ENCODE measurements at regions not wholly inside any gene's neighbourhood (a gene's known extent, or its start where the extent isn't known, plus 50 kb on each side); places are given as distances from the start of the nearest gene placed in this dataset.

GRCh38 chr16:50469744-50470321, 78.4 kb upstream of the NKD1 start:
- Mint-ChIP-seq H3K27me3 (ENCODE audit: insufficient read depth) (peaks cover 32% of the 10 kb centered on the region), H3K36me3 (ENCODE audit: low read depth) (no peaks in the 10 kb centered on the region), H3K4me1 (ENCODE audit: low read depth) (peaks cover 7% of the 10 kb centered on the region; the same call in 1 of the 2 replicates), H3K27ac (no peak overlapping the region), H3K9me3 (no peaks in the 10 kb centered on the region), H3K4me3 (no peak overlapping the region)
- TF ChIP-seq CTCF (IDR thresholded peaks at IDR 0.05) = no peak
- DNase-seq = no peak

GRCh38 chr16:50469121-50469743, 79.0 kb upstream of the NKD1 start:
- DNase-seq = no peak
- Mint-ChIP-seq H3K27ac (no peak overlapping the region), H3K9me3 (no peaks in the 10 kb centered on the region), H3K36me3 (ENCODE audit: low read depth) (no peaks in the 10 kb centered on the region), H3K4me1 (ENCODE audit: low read depth) (peaks cover 7% of the 10 kb centered on the region; the same call in 1 of the 2 replicates), H3K27me3 (ENCODE audit: insufficient read depth) (peaks cover 32% of the 10 kb centered on the region), H3K4me3 (no peak overlapping the region)
- no peak for TF ChIP-seq CTCF (IDR thresholded peaks at IDR 0.05)

- no peaks in the 10 kb centered on the region for H3K36me3 Mint-ChIP-seq (ENCODE audit: low read depth)
- no peak overlapping the region for H3K27ac Mint-ChIP-seq
- peaks cover 32% of the 10 kb centered on the region for H3K27me3 Mint-ChIP-seq (ENCODE audit: insufficient read depth)
Measured at GRCh38 chr16:50468749-50469078, 79.5 kb upstream of the NKD1 start.

GRCh38 chr16:50467943-50468748, 80.0 kb upstream of the NKD1 start:
- Mint-ChIP-seq H3K4me1 (ENCODE audit: low read depth) (no peaks in the 10 kb centered on the region), H3K27me3 (ENCODE audit: insufficient read depth) (peaks cover 38% of the 10 kb centered on the region), H3K9me3 (no peaks in the 10 kb centered on the region), H3K4me3 (no peak overlapping the region), H3K36me3 (ENCODE audit: low read depth) (no peaks in the 10 kb centered on the region), H3K27ac (no peak overlapping the region)
- TF ChIP-seq CTCF (IDR thresholded peaks at IDR 0.05) = no peak
- no peak for DNase-seq

More at GRCh38 chr16:50468749-50469078, 79.5 kb upstream of the NKD1 start:
- H3K9me3 Mint-ChIP-seq = no peaks in the 10 kb centered on the region
- DNase-seq = no peak
- H3K4me1 Mint-ChIP-seq (ENCODE audit: low read depth) = peaks cover 4% of the 10 kb centered on the region; the same call in 1 of the 2 replicates
- no peak overlapping the region for H3K4me3 Mint-ChIP-seq
- TF ChIP-seq CTCF (IDR thresholded peaks at IDR 0.05) = no peak

- Mint-ChIP-seq H3K4me1 (ENCODE audit: low read depth) (no peaks in the 10 kb centered on the region), H3K27ac (no peak overlapping the region), H3K27me3 (ENCODE audit: insufficient read depth) (peaks cover 42% of the 10 kb centered on the region), H3K9me3 (no peaks in the 10 kb centered on the region), H3K4me3 (no peak overlapping the region), H3K36me3 (ENCODE audit: low read depth) (no peaks in the 10 kb centered on the region)
- TF ChIP-seq CTCF (IDR thresholded peaks at IDR 0.05) = no peak
- no peak for DNase-seq
Measured at GRCh38 chr16:50467559-50467942, 80.6 kb upstream of the NKD1 start.
